NCI-H1694 treated with DMSO at 0.1 percent for 48 hours (cell line): ENCODE measurements at regions not wholly inside any gene's neighbourhood (a gene's known extent, or its start where the extent isn't known, plus 50 kb on each side); places are given as distances from the start of the nearest gene placed in this dataset.
"Not testable (repeated sequence)": the region's sequence is repeated elsewhere in the genome, so short reads cannot be mapped to it uniquely, and the experiment has no call there.

Experiments
- DNase-seq: peaks from one replicate; lab custom pipeline; 2025; lab: John Stamatoyannopoulos, UW

DNA sequence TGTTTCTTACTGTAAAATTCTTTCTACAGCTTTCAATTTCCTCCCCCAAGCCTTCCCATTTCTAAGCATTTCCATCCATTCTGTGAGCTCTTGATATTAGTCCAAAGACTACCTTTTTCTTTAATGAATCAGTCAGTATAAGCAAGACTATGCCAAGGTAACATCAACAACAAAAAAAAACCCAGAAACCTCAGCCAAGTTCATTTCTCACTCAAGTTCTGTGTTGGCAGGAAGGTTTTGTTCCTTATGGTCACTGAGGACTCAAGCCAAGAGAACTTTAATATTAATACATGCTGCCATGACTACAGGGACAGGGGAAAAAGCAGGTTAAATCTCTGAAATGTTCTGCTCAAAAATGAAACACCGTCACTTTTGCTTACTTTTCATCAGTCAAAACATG is 621.2 kb upstream of the NRP1 start:
- no peak for DNase-seq

DNA sequence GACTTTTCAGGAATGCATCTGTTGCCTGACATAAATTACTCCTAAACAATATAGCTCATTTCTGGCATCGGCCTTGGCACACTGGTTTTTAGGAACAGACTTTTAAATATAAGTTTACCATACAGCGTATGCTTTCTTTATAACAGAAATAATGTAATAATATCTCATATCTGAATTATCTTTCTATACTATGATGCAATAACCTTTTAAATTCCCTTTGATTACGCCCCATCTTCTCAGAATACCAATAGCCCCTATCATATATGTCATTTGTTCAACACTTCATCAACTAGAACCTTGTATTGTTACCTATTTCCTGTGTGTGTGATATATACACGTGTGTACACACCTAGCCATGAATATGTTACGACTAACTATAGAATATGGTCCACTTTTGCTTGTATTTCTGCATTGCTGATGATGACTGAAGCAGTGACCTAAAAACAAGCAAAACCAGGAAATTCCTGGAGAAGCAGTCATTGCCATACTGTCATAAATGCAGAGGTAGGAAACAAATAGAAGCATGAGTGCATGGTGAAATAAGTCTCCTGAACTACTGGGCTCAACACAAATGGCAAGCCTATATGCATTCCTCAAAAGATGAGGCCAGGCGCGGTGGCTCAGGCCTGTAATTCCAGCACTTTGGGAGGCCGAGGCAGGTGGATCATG is 618.4 kb upstream of the NRP1 start:
- DNase-seq = no peak

GRCh38 chr10:33950206-33950605 is 615.7 kb upstream of the NRP1 start:
- no peak for DNase-seq

GRCh38 chr10:33947544-33947943 is 613.1 kb upstream of the NRP1 start:
- DNase-seq = no peak

- no peak for DNase-seq
Observed at GRCh38 chr10:33945051-33945450, 610.6 kb upstream of the NRP1 start.

- no peak for DNase-seq
Observed at GRCh38 chr10:33942508-33942907, 608.0 kb upstream of the NRP1 start.

GRCh38 chr10:33939892-33940291 is 605.4 kb upstream of the NRP1 start:
- no peak for DNase-seq

- DNase-seq = no peak
Observed at GRCh38 chr10:33939410-33939809, 604.9 kb upstream of the NRP1 start.

- DNase-seq = no peak
Observed at GRCh38 chr10:33938001-33938400, 603.5 kb upstream of the NRP1 start.

- no peak for DNase-seq
Observed at GRCh38 chr10:33937036-33937730, 602.7 kb upstream of the NRP1 start.

DNA sequence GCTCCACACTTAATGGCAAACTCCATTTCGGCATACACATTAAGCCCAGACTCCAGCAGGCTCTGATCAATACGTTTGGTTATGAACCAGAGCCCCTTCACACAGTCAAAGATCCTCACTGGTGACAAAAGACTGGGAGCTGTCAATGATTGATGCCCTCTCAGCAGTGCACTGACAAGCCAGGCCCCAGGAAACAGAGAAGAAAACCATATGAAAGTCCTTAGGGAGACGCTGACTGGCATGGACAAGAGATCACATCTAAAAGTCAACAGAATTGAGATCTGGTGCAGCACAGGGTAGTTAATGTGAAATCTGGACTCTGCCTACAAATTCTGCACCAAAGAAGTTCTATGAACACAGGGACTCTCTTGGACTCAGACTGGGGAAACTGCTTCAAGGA is 600.9 kb upstream of the NRP1 start:
- no peak for DNase-seq

GRCh38 chr10:33930079-33930478 is 595.6 kb upstream of the NRP1 start:
- DNase-seq = no peak

GRCh38 chr10:33927347-33927746 is 592.9 kb upstream of the NRP1 start:
- no peak for DNase-seq

- no peak for DNase-seq
Observed at GRCh38 chr10:33921970-33922605, 587.6 kb upstream of the NRP1 start.

DNA sequence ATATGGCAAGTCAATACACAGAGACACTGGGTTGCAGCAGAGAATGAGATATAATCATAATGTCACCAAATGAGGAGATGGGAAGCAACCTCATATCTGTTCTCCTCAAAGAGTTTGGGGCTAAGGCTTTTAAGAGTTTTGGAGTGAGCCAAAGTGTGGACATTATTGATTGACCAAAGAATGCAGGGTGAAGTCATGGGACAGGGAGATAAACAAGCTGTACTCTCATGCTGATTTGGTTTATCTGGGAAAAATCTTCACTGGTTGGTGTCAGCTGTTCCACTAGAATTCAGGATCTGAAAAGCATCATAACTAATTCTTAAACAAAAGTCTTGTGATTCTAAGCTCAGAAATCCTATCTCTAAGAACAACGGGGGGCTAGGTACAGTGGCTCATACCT is 585.9 kb upstream of the NRP1 start:
- no peak for DNase-seq

DNA sequence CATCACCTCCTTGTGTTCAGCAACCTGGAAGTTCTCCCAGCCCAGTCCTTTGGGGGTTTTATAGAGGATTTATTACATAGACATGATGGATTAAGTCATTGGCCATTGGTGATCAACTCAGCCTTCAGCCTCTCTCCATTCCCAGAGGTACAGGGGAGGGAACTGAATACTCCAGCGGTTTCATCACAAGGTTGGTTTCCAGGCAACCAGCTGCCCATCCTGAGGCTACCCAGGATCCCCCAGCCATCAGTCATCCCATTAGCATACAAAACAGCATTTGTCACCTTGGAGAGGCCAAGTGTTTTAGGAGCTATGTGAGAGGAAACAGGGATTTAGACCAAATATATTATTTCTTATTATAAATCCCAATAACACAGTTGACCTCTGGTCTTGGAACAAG is 584.8 kb upstream of the NRP1 start:
- DNase-seq = no peak

DNA sequence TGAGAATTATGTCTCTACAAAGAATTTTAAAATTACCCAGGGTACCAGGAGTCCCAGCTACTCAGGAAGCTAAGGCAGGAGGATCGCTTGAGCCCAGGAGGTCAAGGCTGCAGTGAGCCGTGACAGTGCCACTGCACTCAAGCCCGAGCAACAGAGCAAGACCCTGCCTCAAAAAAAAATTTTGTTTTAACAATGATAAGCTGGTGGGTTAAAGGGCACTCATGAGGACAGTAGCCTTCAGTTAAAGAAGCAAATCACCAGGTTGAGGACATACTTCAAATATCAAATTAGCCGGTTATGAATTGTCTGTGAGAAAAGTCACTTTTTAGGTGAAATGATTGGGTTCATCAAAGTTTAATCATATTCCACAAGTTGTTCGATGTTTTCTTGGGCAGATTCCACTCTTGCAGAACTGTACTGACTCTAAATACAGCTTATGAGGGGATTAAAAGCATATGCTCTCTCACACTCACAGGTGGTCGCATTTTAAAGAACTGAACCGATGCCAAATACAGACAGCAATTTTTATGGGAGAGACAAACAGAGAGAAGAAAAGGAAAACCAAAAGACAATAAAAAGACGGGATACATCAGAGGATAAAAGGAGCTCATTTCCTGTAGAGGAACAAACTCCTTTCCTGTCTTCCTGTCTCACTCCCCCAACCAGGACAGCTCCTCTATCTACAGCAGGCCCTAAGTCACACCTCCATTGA is 582.8 kb upstream of the NRP1 start:
- DNase-seq = no peak

GRCh38 chr10:33914746-33915145 is 580.3 kb upstream of the NRP1 start:
- no peak for DNase-seq

GRCh38 chr10:33913194-33913593 is 578.7 kb upstream of the NRP1 start:
- DNase-seq = no peak

- not testable (repeated sequence) for DNase-seq
Observed at GRCh38 chr10:33909476-33909875, 575.0 kb upstream of the NRP1 start.

DNA sequence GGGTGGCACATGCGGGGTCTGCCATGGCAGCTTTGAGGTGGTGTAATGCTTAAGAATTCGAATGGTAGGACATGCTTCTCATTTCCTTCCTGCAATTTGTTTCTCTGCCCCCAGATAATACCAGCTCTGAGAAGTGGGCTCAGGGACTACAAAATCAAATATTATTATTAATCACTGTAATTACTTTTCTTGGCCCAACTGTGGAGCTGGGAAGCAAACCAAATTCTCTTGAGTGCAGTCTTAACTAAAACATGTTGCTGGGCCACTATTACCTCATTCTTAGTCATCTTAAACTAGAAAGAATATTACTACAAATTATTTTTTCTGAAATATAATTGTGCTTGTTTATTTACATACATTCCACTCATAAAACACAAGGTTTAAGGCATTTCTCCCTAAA is 566.7 kb upstream of the NRP1 start:
- DNase-seq = no peak

- no peak for DNase-seq
Observed at GRCh38 chr10:33900596-33900995, 566.1 kb upstream of the NRP1 start.
